GM12801 (cell line): ENCODE measurements at regions not wholly inside any gene's neighbourhood (a gene's known extent, or its start where the extent isn't known, plus 50 kb on each side); places are given as distances from the start of the nearest gene placed in this dataset.

ENCODE experiments used
- TF ChIP-seq, protein P1 (sequence below): IDR thresholded peaks from one replicate; pipeline ENCODE4 v1.5.1; 2011; ENCODE audit warnings: control low read depth; ENCODE audit not compliant: insufficient read length; ENCODE audit errors: extremely low read depth

GRCh38 chr13:103671547-103671946 is 605.3 kb upstream of the SLC10A2 start:
- TF ChIP-seq, protein P1, sequence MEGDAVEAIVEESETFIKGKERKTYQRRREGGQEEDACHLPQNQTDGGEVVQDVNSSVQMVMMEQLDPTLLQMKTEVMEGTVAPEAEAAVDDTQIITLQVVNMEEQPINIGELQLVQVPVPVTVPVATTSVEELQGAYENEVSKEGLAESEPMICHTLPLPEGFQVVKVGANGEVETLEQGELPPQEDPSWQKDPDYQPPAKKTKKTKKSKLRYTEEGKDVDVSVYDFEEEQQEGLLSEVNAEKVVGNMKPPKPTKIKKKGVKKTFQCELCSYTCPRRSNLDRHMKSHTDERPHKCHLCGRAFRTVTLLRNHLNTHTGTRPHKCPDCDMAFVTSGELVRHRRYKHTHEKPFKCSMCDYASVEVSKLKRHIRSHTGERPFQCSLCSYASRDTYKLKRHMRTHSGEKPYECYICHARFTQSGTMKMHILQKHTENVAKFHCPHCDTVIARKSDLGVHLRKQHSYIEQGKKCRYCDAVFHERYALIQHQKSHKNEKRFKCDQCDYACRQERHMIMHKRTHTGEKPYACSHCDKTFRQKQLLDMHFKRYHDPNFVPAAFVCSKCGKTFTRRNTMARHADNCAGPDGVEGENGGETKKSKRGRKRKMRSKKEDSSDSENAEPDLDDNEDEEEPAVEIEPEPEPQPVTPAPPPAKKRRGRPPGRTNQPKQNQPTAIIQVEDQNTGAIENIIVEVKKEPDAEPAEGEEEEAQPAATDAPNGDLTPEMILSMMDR = no peak

DNA sequence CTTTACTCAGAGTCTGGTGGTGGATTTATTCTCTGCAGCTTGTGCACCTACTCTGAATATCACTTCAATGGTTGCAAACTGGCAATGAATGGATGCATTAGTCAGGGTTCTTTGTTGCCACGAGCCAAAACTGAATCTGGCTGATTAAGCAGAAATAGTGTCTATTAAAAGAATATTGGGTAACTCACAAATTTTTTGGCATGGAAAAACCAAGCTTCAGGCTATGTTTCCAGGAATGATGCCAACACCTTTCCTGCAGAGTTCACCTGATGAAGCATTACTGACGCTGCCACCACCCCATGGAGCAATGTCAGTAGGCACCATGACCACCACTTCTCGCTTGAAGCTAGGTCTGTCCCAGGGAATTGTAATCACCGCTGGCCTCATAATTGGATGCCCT is 597.8 kb upstream of the SLC10A2 start:
- TF ChIP-seq, protein P1 = no peak

DNA sequence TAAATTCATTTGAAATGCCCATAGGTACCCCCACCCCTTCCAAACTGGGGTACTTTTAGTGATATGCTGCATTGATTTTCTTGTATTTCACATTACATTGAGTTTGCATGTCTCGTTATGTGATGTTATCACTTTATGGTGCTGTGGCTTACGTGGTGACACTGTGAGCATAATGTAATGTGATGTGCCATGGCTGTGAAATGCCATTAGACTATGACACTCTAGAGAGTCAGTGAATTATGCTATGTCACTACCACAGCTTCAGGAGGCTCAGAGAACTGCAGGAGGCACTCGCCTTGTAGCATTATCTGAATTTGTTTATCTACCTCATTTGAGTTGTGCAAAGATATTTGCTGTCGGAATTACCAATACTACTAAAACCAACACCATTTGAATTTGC is 590.1 kb upstream of the SLC10A2 start:
- TF ChIP-seq, protein P1 = no peak

DNA sequence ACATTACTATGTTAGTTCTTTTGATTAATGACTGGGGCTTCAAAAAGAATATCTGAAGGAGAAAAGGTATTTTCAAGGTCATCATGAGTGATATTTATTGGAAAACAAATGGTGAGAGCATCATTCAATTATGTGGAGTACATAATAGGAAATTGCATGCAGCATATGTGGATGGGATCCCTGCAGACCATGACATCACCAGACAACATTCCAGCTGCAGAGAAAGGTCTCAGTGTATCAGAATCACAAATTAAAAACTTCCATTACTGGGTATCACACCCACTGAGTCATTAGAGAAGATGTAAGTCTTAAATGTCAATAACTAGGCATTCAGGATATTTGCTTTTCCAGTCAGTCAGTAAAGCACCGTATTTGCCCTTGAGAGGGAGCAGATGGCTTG is 574.4 kb upstream of the SLC10A2 start:
- TF ChIP-seq, protein P1 = no peak

DNA sequence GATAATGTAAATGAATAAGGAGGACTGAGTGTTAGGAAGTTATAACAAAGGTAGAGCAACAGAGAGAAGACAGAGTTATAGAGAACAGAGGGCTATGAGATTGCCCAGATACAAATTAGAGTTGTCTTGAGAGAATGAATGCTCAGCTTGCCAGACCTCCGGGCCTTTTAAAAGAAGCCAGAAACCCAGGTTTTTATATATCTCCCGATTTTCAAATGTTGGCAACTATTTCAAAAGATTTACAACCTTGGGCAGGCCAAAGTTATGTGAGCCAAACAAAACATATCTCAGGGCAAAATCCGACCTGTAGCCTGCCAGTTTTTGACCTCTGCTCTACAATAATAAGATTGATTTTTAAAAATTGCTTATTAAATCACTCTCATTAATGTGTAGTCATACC is 573.1 kb upstream of the SLC10A2 start:
- TF ChIP-seq, protein P1 = no peak

DNA sequence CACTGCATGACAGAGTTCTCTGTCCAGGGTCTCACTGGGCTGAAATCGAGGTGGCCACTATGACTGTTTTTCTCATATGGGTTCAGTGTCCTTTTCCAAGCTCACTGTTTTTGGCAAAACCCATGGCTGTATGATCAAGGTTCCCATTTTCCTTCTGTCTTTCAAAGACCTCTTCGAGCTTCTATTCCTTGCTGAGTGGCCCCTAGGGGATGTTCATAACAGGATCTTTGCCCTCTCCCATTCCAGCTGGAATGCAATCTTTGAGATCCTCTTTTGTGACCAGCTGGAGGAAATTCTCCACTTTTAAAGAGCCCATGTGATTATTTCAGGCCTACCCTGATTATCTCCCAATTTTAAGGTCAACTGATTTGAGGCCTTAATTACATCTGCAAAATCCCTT is 572.5 kb upstream of the SLC10A2 start:
- TF ChIP-seq, protein P1 = no peak

DNA sequence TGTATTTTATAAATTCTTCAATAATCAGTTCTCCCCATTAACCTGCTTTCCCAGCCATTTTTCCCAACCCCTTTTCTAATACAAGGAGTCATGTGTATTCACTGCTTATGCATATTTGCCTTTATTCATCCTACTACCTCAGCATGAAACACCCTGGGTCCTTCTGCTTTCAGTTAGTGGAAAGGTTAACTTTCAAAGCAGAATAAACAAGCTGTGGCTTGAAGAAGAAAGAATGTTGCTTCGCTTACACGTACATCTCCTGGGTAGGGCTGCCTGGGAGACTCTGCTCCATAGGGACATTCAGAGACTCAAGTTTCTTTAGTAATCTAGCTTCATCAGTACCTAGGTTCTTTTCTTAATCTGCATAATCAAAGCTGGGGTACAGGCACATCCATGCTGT is 567.8 kb upstream of the SLC10A2 start:
- TF ChIP-seq, protein P1 = no peak

DNA sequence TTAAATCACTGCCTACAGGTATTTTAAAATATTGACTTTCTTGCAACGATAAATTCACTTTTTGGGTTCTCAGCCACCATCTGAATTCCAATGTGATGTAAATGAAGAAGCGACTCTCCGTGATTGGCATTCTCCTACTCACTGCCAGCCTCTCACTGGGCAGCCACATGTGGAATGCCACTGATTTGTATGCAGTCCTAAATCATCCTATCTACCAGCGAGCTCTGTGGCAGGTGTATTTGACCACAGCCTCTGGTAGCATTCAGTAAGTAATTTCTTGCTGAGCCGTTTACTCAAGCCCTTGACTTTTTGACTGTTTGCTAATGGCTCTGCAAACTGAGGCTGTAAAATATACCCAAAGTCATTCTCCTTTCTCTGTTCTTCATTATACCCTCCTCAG is 559.0 kb upstream of the SLC10A2 start:
- TF ChIP-seq, protein P1 = no peak
